T-helper 2 cell treated with Interferon-gamma antibody and Interleukin-4, amounts not matched to agents 100 ng/mL and 5 ng/mL, for 36 hours (primary cell): ENCODE measurements at regions not wholly inside any gene's neighbourhood (a gene's known extent, or its start where the extent isn't known, plus 50 kb on each side); places are given as distances from the start of the nearest gene placed in this dataset.

Experiments used
- intact Hi-C: fragments of 100-400 bp; cut with micrococcal nuclease; formaldehyde crosslinking; loops from one replicate; pipeline ENCODE4 v1.15.1; 2023

- intact Hi-C loops, result loop anchor here (1.0 kb wide), 1 partner anchor 16 kb away; no protein-coding TSS in a partner anchor
These were observed 187.1 kb downstream of the ID4 start for GRCh38 chr6:20024316-20024673.

DNA sequence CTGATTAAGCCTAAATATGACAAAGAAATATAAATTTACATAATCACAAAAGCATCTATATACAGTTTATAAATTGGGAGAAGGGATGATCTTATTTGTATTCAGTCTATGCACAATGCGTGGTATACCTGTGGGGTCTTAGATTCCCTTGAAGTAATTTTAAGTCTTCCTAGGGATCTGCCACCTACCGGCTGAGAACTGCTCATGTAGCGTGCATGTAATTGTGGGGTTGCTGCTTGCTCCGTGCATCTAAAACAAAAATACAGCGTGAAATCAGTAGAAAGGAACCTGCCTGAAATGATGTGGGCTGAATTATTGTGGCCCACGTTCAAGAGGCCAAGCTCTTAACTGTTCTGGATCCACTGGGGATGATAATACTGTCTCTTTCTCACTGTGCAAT is 187.3 kb downstream of the MBOAT1 start:
- intact Hi-C loops, result loop anchor here (1.0 kb wide), 1 partner anchor 15 kb away; no protein-coding TSS in a partner anchor

- intact Hi-C loops, result no loop called here
These were observed 186.6 kb downstream of the MBOAT1 start for GRCh38 chr6:20025681-20026080.

DNA sequence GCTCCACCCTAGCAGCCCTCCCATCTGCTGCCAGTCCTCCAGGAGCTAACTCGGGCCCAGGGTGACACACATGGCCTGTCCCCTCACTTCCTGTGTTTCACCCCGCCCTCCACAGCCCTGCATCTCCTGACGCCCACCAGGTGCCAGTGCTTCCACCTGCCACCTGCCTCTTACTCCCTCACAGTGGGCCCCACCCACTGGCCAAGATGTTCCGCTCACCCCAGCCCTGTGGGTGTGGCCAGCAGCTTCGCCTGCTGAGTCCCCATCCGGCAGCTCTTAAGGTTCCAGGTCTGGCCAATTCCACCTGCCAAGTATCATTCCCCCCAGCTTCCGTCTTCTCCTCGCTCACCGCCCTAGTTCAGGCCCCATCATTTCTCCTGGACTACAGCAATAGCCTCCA is 184.1 kb downstream of the MBOAT1 start:
- intact Hi-C loops, result no loop called here

GRCh38 chr6:20028562-20028961 is 183.7 kb downstream of the MBOAT1 start:
- intact Hi-C loops, result no loop called here

GRCh38 chr6:20029979-20030378 is 182.3 kb downstream of the MBOAT1 start:
- intact Hi-C loops, result no loop called here

DNA sequence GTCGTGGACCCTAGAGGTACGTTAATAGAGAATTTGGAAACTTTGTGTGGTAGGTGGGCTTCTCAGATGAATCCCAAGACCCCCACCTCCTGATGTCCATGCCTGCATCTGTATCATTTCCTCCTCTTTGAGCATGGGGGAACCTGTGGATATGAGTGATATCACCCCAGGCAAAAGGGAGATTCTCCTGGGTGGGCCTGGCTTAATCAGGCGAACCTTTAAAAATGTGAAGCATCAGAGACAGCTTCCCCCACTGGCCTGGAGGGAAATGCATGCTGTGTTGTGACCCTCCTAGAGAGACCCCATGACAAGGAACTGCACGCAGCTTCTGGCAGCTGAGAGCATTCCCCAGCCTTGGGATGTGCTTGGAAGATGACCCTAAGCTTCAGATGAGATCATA is 180.9 kb downstream of the MBOAT1 start:
- intact Hi-C loops, result no loop called here

DNA sequence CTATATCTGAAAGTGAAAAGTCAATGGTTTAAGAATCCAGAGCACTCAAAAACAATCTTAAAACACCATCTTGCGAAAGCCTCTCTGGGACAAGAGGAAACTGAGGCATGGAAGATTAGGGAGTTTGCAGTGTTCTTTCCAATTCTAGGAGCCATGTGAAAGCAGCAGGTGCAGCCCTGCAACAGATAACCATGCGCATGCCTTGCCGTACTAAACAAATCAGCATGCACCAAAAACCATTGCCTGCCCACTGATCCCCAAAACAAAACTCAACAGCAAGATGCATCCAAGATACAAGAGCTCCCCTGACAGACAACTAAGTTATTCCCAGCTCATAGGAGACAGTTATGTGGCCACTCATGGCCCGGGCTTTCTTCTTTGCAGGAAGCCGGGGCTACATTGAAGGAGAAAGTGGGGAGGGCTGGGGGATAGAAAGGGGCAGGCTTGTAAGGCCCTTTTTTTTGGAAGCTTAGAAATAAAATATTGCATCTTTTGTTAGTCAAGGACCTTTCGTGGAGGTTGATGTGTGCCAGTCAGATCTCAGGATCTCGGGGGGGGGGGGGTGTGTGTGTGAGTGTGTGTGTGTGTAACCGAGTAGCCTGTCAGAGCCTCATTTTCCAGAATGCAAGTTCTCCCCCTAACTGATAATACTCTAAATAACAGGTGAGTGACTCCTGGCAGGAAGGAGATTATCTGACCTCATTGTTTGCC is 178.4 kb downstream of the MBOAT1 start:
- intact Hi-C loops, result no loop called here

DNA sequence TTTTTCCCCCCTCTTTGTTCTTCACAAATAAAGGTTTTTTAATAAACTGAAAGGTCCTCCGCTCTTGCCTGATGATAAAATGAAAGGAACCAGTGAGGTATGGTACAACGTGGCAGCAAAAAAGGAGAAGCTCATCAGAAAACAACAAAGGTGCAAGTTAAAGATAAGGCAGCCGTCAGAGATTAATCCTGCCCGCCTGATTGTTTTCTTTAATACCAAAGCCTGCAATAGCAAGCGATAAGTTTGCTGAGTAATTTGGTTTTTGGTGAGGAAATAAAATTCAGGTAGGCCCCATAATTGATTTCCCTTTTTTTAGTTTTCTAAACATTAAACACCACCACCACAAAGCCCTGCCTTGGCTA is 177.9 kb downstream of the MBOAT1 start:
- intact Hi-C loops, result no loop called here

DNA sequence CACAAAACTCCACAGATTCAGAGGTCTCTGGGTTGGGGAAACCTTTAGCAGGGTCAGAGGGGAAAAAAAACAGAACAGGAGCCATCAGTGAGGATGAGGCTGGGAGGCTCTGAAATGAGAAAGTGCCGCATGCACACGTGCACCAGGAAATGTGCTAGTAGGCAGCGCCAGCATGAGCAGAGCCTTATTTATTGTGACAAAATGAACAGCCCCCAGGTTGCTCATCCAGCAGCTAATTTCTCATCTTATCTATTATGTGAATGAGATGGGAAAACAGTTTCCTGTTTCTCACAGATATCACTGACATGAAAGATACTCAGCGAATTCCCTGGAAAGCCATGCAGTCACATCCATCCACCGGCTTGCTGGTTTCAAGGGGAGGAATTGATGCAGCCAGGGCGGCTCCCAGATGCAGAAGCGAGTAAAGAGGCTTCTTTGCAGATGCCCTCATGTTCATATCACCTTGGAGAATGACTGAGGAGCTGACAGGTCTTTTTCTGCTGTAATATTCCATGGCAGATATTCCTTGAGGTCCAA is 176.1 kb downstream of the MBOAT1 start:
- intact Hi-C loops, result no loop called here

- intact Hi-C loops, result no loop called here
These were observed 173.7 kb downstream of the MBOAT1 start for GRCh38 chr6:20038410-20039204.

GRCh38 chr6:20044883-20045282 is 167.4 kb downstream of the MBOAT1 start:
- intact Hi-C loops, result no loop called here
